ENCODE measurements at regions not wholly inside any gene's neighbourhood (a gene's known extent, or its start where the extent isn't known, plus 50 kb on each side); places are given as distances from the start of the nearest gene placed in this dataset.

- TF ChIP-seq CTCF (IDR thresholded peaks at IDR 0.05; ENCODE audit: insufficient read depth, low read depth, low read length) = no peak
- no peak for TF ChIP-seq EZH2 (IDR thresholded peaks at IDR 0.05; ENCODE audit: insufficient read depth, low read length)
Observed at GRCh38 chr21:10430005-10430404, 91.4 kb upstream of the TPTE start.

Data from astrocyte (in vitro differentiated cells and primary cell).